ENCODE measurements at regions not wholly inside any gene's neighbourhood (a gene's known extent, or its start where the extent isn't known, plus 50 kb on each side); places are given as distances from the start of the nearest gene placed in this dataset.

DNA sequence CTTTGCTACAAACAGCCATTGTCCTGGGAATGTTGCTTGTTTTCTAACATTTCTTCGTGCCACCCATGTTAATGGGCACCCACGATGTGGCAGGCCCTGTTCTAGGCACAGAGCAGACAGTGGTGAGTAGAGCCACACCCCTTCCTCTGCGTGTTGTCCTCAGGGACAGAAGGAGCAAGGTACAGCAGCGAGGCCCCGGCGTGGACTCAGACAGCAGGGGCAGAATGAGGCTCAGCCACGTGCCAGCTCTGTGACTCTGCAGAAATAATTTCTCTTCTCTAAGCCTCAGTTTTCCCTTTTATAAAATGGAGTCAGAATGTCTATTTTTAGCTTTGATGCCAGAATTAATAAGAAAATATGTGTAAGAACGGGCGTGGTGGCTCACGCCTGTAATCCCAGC lies 401.7 kb downstream of the TSN start:
- CTCF ChIA-PET = interaction anchor here (1.1 kb wide), 1 partner anchor 18 kb away, joined by 4 read pairs; no protein-coding TSS in a partner anchor

DNA sequence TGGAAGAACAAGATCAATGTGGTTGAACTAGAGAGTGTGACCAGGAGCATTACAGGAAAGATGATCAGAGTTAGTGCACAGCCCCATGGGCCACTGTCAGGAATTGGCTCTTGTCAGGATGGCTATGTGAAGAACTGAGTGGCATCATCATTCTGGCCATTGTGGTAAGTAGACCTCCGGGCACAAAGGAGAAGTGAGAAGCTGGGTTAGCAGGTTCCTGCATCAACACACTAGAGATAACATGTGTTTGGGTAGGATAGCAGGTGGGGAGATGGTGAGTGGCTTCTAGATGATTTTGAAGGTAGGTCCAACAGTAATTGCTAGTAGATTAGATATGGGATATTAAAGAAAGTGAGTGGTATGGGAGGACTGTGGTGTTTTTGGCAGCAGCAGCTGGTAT lies 408.2 kb downstream of the TSN start:
- Mint-ChIP-seq H3K36me3 (ENCODE audit: low read depth) (no peaks in the 10 kb centered on the region), H3K4me3 (no peak overlapping the region), H3K27ac (no peak overlapping the region), H3K9me3 (no peaks in the 10 kb centered on the region), H3K4me1 (ENCODE audit: low read depth) (no peaks in the 10 kb centered on the region), H3K27me3 (ENCODE audit: low read depth) (no peaks in the 10 kb centered on the region)
- intact Hi-C loops (cut with micrococcal nuclease) = no loop called here
- DNase-seq = no peak
- CTCF ChIA-PET = no interaction called here

More for the DNA sequence above, 401.7 kb downstream of the TSN start:
- intact Hi-C loops (cut with micrococcal nuclease) = no loop called here
- H3K4me1 Mint-ChIP-seq (ENCODE audit: low read depth) = no peaks in the 10 kb centered on the region
- H3K36me3 Mint-ChIP-seq (ENCODE audit: low read depth) = no peaks in the 10 kb centered on the region
- no peaks in the 10 kb centered on the region for H3K9me3 Mint-ChIP-seq
- no peak for DNase-seq
- no peak overlapping the region for H3K27ac Mint-ChIP-seq
- H3K27me3 Mint-ChIP-seq (ENCODE audit: low read depth) = peaks cover 3% of the 10 kb centered on the region
- no peak overlapping the region for H3K4me3 Mint-ChIP-seq

DNA sequence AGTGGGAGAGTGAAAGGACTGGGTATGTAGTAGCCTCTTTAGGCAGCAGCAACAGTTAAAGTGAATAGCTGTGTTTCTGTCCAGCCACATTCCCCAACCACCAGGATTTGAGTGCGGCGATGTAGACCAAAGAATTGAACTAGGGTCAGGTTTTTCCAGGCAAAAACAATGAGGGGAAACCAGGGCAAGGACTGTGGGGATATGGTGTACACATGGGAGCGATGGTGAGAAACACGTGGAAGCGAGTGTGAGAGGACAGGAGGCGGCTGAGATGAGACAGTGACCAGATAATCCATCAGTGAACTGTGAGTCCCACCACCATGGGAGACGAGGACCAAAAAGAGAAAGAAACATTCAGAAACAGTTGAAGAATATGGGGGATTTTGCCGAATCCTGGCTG lies 409.5 kb downstream of the TSN start:
- Mint-ChIP-seq H3K27me3 (ENCODE audit: low read depth) (no peaks in the 10 kb centered on the region), H3K4me1 (ENCODE audit: low read depth) (no peaks in the 10 kb centered on the region), H3K27ac (no peak overlapping the region), H3K4me3 (no peak overlapping the region), H3K36me3 (ENCODE audit: low read depth) (no peaks in the 10 kb centered on the region), H3K9me3 (no peaks in the 10 kb centered on the region)
- intact Hi-C loops (cut with micrococcal nuclease) = no loop called here
- no peak for DNase-seq
- CTCF ChIA-PET = no interaction called here

DNA sequence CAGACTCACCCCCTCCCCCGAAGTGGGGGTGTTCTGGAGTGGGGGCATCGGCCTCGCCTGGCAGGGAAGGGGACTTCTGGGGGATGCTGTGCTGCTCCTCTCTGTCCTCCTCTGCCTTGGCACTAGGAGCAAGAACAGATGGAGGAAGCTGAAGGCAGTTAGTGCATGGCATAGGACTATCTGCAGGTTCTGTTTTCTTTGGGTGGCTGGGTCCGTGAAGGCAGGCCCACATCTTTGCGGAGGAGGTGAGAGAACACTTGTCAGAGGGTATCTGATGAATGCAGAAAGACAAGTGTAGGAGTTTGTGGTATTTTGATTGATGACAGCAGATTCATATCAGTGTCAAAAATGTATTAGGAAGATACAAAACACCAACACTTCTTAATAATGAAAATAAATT lies 411.4 kb downstream of the TSN start:
- no peaks in the 10 kb centered on the region for H3K27me3 Mint-ChIP-seq (ENCODE audit: low read depth)
- no peaks in the 10 kb centered on the region for H3K36me3 Mint-ChIP-seq (ENCODE audit: low read depth)
- intact Hi-C loops (cut with micrococcal nuclease) = no loop called here
- H3K4me1 Mint-ChIP-seq (ENCODE audit: low read depth) = no peaks in the 10 kb centered on the region
- H3K4me3 Mint-ChIP-seq = no peak overlapping the region
- DNase-seq = no peak
- CTCF ChIA-PET = interaction anchor here (0.9 kb wide), 1 partner anchor 26 kb away, joined by 3 read pairs; no protein-coding TSS in a partner anchor
- no peaks in the 10 kb centered on the region for H3K9me3 Mint-ChIP-seq
- H3K27ac Mint-ChIP-seq = no peak overlapping the region

DNA sequence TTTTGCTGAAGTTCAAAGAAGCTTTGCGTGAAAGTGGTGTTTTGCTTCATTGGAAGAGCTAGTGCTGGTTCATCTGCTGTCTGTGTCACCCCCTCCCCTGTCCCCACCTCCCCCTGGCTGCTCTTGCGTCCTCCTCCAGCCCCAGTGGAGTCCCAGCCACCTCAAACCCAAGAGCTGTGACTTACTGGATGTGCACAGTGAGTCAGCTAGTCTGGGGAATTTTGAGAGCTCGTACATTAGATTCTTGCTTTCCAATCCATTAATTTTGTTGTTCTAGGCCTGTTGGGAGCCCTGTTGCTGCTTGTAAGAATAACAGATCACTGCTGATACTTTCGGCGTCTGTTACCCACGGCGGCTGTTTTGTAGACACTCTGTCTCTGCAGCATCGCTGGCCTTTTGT lies 412.1 kb downstream of the TSN start:
- H3K27me3 Mint-ChIP-seq (ENCODE audit: low read depth) = no peaks in the 10 kb centered on the region
- no peak overlapping the region for H3K27ac Mint-ChIP-seq
- intact Hi-C loops (cut with micrococcal nuclease) = no loop called here
- no peak for DNase-seq
- H3K36me3 Mint-ChIP-seq (ENCODE audit: low read depth) = no peaks in the 10 kb centered on the region
- no peaks in the 10 kb centered on the region for H3K4me1 Mint-ChIP-seq (ENCODE audit: low read depth)
- no peaks in the 10 kb centered on the region for H3K9me3 Mint-ChIP-seq
- CTCF ChIA-PET = interaction anchor here (0.9 kb wide), 1 partner anchor 27 kb away, joined by 3 read pairs; no protein-coding TSS in a partner anchor
- H3K4me3 Mint-ChIP-seq = no peak overlapping the region

DNA sequence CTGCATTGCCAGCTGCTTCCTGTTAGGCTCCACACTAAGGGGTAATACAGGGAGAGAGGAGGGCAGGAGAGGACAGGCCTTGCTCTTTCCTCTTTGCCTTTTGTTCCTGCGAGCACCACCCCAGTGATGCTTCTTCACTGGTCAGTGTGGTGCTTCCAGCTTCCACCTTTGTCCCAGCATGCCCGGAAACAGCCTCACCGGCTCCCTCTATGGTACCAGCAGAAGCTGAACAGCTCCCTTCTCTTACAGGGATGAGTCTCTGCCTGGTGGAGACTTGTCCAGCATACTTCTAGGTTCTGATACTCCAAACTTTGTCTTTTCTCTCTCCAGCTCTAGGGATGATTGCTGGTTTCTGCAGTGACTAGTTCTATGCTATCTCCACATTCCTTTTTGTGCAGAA lies 413.3 kb downstream of the TSN start:
- Mint-ChIP-seq H3K4me1 (ENCODE audit: low read depth) (no peaks in the 10 kb centered on the region), H3K9me3 (no peaks in the 10 kb centered on the region), H3K4me3 (no peak overlapping the region), H3K27ac (no peak overlapping the region), H3K36me3 (ENCODE audit: low read depth) (no peaks in the 10 kb centered on the region), H3K27me3 (ENCODE audit: low read depth) (no peaks in the 10 kb centered on the region)
- CTCF ChIA-PET = no interaction called here
- DNase-seq = no peak
- intact Hi-C loops (cut with micrococcal nuclease) = no loop called here

DNA sequence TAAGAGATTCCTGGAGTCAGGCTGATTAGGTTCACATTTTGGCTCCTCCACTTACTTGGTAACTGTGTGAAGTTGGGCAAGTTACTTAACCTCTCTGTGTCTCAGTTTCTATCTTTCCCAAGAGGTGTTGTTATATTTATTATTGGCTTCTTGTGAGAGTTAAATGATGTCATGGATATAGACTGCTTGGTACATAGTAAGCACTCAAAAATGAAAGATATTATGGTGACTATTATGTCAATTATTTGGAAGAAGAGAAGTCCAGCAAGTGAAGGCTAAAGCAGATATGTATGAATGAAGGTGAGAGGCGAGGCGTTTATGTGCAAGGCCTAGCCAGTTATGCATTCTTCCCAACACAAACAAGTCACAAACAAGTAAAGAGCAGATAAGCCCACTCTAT lies 417.4 kb downstream of the TSN start:
- intact Hi-C loops (cut with micrococcal nuclease) = no loop called here
- CTCF ChIA-PET = no interaction called here
- no peaks in the 10 kb centered on the region for H3K36me3 Mint-ChIP-seq (ENCODE audit: low read depth)

DNA sequence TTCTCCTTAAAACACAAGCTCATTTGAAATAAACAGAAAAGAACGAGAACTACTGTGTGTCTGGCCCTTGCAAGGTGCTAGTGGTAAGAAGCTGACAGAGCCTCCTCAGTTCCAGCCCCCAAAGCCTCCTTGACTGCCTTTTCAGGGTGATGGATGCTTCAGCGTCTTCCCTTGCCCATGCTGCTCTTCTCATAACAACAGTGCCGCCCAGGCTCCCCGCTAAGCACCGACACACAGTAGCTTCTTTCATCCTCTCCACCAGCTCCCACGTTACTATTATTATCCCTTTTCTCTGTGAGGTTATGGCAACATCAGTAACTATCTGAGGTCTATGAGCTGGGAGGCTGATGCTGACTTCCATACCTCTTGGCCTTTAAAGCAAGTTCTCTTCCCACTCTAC lies 418.6 kb downstream of the TSN start:
- H3K27ac Mint-ChIP-seq = no peak overlapping the region
- H3K9me3 Mint-ChIP-seq = no peaks in the 10 kb centered on the region
- H3K4me3 Mint-ChIP-seq = no peak overlapping the region
- H3K36me3 Mint-ChIP-seq (ENCODE audit: low read depth) = no peaks in the 10 kb centered on the region
- intact Hi-C loops (cut with micrococcal nuclease) = no loop called here
- no peaks in the 10 kb centered on the region for H3K4me1 Mint-ChIP-seq (ENCODE audit: low read depth)
- CTCF ChIA-PET = no interaction called here
- H3K27me3 Mint-ChIP-seq (ENCODE audit: low read depth) = no peaks in the 10 kb centered on the region
- DNase-seq = no peak

More for the DNA sequence above, 417.4 kb downstream of the TSN start:
- DNase-seq = no peak
- H3K27me3 Mint-ChIP-seq (ENCODE audit: low read depth) = no peaks in the 10 kb centered on the region
- H3K9me3 Mint-ChIP-seq = no peaks in the 10 kb centered on the region
- no peaks in the 10 kb centered on the region for H3K4me1 Mint-ChIP-seq (ENCODE audit: low read depth)
- no peak overlapping the region for H3K4me3 Mint-ChIP-seq
- H3K27ac Mint-ChIP-seq = no peak overlapping the region

DNA sequence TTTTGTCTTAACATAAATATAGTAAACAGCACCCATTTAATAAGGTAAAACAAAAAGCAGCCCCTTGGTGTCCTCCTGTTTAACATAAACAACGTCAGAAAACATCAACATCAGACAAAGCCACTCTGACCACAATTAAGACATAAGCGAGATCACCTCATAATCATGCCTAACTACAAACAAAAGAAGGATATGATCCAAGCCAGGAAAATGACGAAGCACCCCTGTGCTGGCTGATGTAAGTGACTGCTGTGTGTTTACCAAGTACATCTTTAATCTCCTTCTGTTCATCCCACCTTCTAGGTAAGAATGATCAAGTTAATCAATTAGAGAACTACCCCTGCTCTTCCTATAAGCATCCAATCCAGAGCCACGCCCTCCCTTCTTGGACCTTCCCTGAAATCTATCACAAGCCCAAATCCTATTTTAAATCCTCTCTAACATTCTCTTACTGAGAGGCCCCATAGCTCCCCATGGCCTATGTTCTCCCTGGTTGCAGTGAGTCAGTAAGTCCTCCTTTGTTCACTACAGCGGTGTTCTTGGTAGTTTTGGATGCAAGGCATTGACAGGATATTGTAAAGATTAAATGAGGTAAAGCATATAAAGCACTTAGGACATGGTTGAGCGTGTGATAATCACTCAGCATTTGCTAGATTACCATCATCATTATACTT lies 424.2 kb downstream of the TSN start:
- no peak overlapping the region for H3K27ac Mint-ChIP-seq
- H3K9me3 Mint-ChIP-seq = no peaks in the 10 kb centered on the region
- H3K4me1 Mint-ChIP-seq (ENCODE audit: low read depth) = no peaks in the 10 kb centered on the region
- H3K36me3 Mint-ChIP-seq (ENCODE audit: low read depth) = no peaks in the 10 kb centered on the region
- intact Hi-C loops (cut with micrococcal nuclease) = no loop called here
- H3K27me3 Mint-ChIP-seq (ENCODE audit: low read depth) = no peaks in the 10 kb centered on the region
- CTCF ChIA-PET = no interaction called here
- H3K4me3 Mint-ChIP-seq = no peak overlapping the region
- DNase-seq = no peak

DNA sequence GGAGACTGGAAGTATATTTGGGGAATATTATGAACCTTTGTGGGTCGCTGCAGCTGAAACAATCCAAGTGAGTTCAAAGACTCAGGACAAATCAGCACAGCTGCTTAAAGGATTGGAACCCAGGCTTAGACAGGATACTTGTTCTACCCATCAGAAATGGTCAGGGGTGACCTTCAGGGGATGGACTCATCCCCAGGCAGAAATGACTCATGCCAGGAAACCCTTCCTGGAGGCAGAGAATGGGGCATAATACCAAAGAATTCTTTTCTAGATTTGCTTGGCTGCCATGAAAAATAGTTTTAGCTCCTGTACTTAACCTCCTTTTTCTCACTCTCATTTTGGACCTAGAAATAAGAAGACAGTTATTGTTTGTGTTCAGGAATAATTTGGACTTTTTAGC lies 425.5 kb downstream of the TSN start:
- H3K4me3 Mint-ChIP-seq = no peak overlapping the region

DNA sequence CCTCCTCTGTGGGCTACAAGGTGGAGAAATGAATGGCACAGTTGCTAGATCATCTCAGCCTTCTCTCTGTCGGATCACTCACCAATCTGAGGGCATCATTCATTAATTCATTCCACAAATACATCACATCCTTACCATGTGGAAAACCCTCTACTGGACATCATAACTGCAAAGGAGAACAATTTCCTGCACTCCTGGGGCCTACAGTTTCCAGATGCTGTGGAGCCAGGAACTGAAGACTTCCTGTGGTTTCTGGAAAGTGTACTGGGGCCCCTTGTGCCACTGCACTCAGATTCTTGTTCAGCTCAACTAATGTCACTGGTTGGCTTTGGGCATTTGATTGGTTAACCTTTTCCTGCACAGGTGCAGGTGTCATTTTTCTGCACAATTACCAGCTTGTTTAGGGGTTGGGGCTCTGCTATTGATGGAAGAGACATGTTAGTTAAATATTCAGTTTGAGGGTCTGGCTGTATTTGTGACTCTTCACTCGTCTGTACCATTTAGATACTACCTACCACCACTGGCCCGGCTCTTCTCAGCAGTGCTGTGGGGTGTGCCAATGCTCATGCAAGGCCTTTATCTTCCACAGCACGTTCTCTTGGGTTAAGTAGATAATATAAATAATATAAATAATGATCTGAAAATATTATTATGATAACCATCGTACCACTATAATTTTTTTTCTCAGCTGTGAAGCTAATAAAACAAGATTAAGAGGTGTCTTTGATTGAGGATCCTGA lies 427.3 kb downstream of the TSN start:
- no peak for DNase-seq
- no peaks in the 10 kb centered on the region for H3K9me3 Mint-ChIP-seq

More for the DNA sequence above, 425.5 kb downstream of the TSN start:
- no peak for DNase-seq
- Mint-ChIP-seq H3K4me1 (ENCODE audit: low read depth) (no peaks in the 10 kb centered on the region), H3K27ac (no peak overlapping the region), H3K27me3 (ENCODE audit: low read depth) (no peaks in the 10 kb centered on the region), H3K36me3 (ENCODE audit: low read depth) (no peaks in the 10 kb centered on the region), H3K9me3 (no peaks in the 10 kb centered on the region)
- intact Hi-C loops (cut with micrococcal nuclease) = no loop called here
- CTCF ChIA-PET = interaction anchor here (0.6 kb wide), 1 partner anchor 10 kb away, joined by 3 read pairs; no protein-coding TSS in a partner anchor

DNA sequence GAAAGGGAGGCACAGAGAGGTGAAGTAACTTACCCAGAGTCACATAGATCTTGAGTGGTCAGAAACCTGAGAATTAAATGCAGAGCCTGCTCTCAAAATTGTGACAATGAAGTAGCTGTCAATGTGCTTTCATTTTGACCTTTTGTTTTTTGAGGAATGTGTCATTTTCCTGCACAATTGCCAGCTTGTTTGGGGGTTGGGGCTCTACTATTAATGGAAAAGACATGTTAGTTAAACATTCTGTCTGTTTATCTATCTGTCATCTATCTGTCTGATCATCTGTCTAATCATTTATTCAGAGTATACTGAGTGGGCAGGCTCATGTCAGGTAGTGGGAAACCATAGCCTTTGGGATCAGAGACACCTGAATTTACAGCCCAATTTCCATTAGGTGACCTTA lies 428.4 kb downstream of the TSN start:
- no peaks in the 10 kb centered on the region for H3K4me1 Mint-ChIP-seq (ENCODE audit: low read depth)
- intact Hi-C loops (cut with micrococcal nuclease) = no loop called here
- no peaks in the 10 kb centered on the region for H3K27me3 Mint-ChIP-seq (ENCODE audit: low read depth)
- no peaks in the 10 kb centered on the region for H3K36me3 Mint-ChIP-seq (ENCODE audit: low read depth)
- H3K4me3 Mint-ChIP-seq = no peak overlapping the region
- CTCF ChIA-PET = no interaction called here
- H3K27ac Mint-ChIP-seq = no peak overlapping the region
- no peak for DNase-seq
- no peaks in the 10 kb centered on the region for H3K9me3 Mint-ChIP-seq

More for the DNA sequence above, 427.3 kb downstream of the TSN start:
- H3K4me3 Mint-ChIP-seq = no peak overlapping the region
- CTCF ChIA-PET = no interaction called here
- H3K36me3 Mint-ChIP-seq (ENCODE audit: low read depth) = no peaks in the 10 kb centered on the region
- H3K27ac Mint-ChIP-seq = no peak overlapping the region
- no peaks in the 10 kb centered on the region for H3K4me1 Mint-ChIP-seq (ENCODE audit: low read depth)
- intact Hi-C loops (cut with micrococcal nuclease) = no loop called here
- no peaks in the 10 kb centered on the region for H3K27me3 Mint-ChIP-seq (ENCODE audit: low read depth)

DNA sequence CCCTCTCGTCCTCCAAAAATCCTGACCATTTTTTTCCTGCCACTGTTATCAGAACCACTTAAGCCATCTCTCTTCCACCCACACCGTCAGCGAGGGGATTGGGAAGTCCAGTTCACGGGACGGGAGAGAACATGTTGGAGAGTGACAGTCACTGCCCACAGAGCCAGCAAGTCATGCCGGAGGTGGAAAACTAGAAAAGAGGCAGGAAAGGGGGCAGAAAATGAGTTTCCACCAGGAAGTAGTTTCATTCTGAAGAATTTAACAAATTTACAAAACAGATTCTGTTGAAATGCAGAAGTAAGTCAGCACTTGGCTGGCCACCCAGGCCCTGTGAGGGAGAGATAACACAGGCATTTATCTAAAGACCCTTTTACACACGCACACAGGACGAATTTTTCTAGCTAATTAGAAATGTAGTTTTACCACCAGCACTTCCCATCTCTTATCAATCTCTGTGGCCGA lies 431.3 kb downstream of the TSN start:
- intact Hi-C loops (cut with micrococcal nuclease) = no loop called here
- Mint-ChIP-seq H3K4me1 (ENCODE audit: low read depth) (no peaks in the 10 kb centered on the region), H3K4me3 (no peak overlapping the region), H3K27ac (no peak overlapping the region), H3K36me3 (ENCODE audit: low read depth) (no peaks in the 10 kb centered on the region), H3K27me3 (ENCODE audit: low read depth) (no peaks in the 10 kb centered on the region), H3K9me3 (no peaks in the 10 kb centered on the region)
- CTCF ChIA-PET = no interaction called here
- DNase-seq = no peak
